GM21529 (cell line): ENCODE measurements at regions not wholly inside any gene's neighbourhood (a gene's known extent, or its start where the extent isn't known, plus 50 kb on each side); places are given as distances from the start of the nearest gene placed in this dataset.

Experiments used
- ATAC-seq: cut with Tn5 transposase; IDR thresholded peaks from one replicate; pipeline ENCODE4 v1.9.1; 2021; ENCODE audit not compliant: unreplicated experiment

DNA sequence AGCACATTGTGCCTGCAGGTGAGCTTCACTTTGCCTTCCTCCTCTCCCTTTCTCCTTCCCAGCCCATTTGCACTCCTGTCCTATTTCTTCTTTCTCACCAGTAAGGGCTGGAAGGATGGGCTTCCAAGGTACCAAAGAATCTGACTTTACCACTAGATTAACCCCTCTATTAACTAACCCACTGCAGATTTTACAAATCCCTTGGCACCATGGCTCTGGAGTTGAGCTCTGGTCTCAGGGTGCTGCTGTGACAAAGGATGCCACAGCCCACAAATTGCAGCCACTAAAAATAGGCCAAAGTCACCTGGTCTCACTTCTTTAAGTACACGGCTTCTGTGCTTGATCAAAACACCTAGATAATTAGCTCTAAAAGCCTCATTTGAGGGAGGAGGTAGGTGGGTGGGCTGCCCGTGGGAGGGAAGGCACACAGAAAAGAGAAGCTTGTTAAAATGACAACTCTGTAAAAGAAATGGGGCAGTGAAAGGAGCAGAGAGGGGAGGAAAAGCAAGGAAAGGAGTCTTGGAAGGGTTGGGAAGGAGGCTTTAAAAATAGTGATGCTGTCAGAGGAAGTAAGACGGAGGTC is 327.4 kb downstream of the DRD1 start:
- no peak for ATAC-seq

GRCh38 chr5:175115831-175116230 is 328.2 kb downstream of the DRD1 start:
- ATAC-seq: no peak

DNA sequence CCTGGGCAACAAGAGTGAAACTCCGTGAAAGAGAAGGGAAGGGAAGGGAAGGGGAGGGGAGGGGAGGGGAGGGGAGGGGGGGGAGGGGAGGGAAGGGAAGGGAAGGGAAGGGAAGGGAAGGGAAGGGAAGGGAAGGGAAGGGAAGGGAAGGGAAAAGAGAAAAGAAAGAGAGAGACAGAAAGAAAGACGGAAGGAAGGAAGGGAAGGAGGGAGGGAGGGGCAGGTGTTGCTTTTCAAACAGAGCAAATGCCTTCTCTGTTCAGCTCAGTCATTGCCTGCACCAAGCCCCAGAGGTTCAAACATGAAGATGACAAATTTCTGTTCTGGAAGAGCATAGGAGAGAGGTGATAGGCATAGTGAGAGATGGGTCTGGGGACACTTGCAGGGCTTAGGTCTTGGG is 330.0 kb downstream of the DRD1 start:
- ATAC-seq: no peak

GRCh38 chr5:175109058-175109755 is 334.8 kb downstream of the DRD1 start:
- no peak for ATAC-seq

DNA sequence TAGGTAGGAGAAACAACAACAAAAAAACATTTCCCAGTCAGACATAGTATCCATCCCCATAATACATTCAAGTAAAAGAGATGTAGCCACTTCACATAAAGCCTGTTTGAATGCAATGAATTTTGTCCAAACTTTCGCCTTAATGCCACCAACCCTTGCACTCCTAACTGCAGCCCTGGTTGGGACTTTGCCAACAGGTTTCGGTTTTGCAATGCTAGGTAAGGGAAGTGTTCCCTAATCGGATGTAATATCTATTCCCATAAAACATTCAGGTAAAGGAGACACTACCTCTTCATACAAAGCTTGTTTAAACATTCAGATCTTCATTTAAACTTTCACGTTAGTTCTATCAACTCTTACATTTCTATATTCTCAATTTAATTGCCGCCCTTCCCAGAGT is 336.1 kb downstream of the DRD1 start:
- ATAC-seq: no peak

- no peak for ATAC-seq
These were observed 336.9 kb downstream of the DRD1 start for GRCh38 chr5:175107028-175107588.

DNA sequence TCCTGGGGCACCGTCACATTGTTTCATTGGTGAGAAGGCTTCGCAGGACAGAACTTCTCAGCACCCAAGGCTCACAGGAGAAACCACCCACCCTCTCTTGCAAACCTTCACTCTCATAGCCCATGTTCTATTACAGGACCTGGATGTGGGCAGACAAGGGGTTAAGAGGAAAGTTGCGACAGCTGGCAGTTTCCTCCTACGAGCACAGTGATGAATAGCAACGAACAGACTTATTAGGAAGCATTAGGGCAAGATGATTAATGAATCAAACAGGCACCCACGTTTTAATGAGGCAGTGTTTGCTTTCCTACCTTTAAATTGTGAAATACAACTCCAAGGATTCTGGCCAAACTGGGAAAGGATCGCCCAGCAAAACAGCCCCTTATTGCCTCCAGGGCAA is 339.3 kb downstream of the DRD1 start:
- ATAC-seq: no peak

DNA sequence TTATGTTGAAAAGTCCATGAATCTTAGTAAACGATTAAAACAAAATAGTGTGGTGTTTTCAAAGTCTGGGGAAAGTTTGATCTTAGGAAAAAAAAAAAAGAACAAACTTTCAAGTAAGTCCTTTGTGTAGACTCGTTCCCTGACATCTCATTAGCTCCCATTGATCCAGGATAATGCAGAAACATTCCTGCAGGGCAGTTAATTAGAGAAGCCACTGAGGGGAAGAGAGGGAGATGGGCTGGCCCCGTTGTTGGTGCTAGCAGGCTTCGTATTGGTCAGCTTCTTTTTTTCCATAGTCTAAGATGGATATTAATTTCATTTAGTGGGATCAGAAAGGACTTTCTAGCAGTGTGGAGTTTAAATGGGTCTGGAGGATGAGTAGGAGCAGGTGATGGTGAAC is 340.2 kb downstream of the DRD1 start:
- no peak for ATAC-seq

GRCh38 chr5:175102717-175103116 is 341.3 kb downstream of the DRD1 start:
- no peak for ATAC-seq

- ATAC-seq: no peak
These were observed 345.7 kb downstream of the DRD1 start for GRCh38 chr5:175098301-175098700.

DNA sequence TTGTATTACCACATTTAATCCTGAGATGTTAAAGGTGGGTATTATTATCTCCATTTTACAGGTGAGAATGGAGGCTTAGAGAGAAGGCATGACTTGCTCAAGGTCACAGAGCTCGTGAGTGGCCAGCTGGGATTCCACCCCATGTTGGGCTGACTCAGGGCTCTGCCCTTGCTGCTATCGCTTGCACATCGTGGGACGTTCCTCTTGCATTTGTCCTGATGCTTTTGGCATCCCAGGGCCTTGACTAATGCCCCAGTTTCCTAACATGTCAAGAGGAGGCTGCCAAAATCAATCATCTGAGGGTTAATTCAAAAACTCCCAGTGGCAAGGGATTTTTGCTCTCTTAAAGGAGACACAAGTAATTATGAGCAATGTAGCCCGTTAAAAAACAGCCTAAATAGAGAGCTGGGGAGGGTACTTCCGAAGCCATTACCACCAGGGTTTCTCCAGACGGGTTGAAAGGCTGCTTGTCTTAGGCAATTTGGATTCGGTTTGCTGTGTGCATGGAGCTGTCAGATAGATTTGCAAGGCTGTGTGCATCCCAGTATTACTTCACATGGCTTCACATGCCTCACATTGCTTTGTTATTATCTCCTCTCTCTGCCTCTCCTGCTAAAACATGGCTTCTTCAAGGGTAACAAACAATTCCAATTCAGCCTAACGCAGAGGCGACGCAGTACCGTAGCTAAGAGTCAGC is 347.4 kb downstream of the DRD1 start:
- no peak for ATAC-seq

DNA sequence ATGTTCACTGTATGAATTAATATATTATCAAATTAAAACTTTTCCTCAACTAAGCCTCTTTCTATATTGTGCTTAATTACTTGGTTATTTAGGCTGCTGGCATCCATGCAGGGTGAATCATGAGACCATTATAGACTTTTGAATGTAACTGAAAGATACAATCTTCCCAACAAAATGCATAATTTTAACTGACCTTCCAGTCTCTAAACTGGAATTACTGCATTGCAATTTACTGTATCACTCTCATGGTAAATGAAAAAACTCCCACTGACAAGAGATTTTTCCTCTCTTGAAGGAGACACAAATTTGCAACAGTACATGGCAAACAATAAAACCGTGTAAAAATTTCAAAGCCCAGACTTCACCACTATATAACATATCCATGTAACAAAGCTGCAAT is 349.5 kb downstream of the DRD1 start:
- no peak for ATAC-seq

- ATAC-seq: no peak
These were observed 351.3 kb downstream of the DRD1 start for GRCh38 chr5:175092691-175093090.

DNA sequence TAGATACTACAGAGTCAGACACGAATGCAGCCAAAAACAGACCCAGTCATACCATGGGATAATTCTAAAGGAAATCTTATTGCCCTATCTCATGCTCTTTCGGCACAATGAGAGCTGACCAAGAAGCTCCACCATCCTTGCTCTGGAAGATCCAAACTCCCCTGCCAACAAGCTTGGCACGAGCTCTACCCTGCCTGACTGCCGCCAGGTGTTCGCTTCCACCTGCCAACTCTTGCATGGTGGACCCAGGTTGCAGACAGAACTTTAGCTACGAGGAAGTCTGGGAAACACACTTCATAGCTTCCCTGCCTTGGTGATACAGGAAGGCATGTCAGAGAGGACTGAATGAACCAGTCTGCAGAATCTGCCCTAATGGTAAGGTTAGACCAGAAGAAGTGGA is 355.0 kb downstream of the DRD1 start:
- ATAC-seq: no peak

DNA sequence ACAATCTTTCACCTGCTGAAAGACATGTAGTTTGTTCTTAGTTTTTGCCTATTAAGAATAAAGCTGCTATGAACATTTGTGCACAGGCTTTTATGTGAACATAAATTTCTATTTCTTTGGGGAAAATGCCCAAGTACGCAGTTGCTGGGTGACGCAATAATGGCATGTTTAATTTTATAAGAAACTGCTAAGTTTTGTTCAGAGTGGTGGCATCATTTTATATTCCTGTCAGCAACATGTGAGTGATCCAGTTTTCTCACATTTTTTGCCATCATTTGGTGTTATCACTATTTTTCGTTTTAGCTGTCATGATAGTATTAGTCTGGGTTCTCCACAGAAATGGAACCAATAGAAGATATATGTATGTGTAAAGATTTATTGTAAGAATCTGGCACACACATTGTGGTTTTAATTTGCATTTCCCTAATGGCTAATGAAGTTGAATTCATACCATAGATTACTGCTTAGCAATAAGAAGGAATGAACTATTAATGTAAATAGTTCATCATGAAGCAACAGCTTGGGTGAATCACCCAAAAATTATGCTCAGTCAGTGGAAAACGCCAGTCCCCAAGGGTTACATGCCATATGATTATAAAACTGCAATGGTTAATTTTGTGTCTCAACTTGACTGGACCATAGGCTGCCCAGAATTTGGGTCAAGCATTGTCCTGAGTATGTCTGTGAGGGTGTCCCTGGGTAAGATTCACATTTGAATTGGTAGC is 358.6 kb downstream of the MSX2 start:
- ATAC-seq: no peak

DNA sequence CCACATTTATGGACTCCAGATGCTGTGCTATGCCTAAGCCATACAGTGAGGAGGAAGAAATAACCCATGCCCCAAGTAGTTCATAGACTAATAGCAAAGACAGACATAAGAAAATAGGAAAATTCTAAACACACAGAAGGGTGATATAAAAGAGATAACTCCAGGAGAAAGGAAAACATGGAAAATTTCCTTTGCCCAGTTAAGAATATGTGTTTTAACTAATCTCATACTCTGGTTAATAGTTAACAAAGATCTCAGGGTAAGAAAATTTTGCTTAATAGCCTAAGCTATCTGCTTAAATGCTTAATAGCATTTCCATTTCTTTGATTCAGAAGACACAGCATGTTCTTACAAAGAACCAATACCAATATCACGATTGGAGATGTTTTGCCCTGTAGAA is 358.0 kb downstream of the MSX2 start:
- no peak for ATAC-seq

- ATAC-seq: no peak
These were observed 355.3 kb downstream of the MSX2 start for GRCh38 chr5:175079707-175080106.

DNA sequence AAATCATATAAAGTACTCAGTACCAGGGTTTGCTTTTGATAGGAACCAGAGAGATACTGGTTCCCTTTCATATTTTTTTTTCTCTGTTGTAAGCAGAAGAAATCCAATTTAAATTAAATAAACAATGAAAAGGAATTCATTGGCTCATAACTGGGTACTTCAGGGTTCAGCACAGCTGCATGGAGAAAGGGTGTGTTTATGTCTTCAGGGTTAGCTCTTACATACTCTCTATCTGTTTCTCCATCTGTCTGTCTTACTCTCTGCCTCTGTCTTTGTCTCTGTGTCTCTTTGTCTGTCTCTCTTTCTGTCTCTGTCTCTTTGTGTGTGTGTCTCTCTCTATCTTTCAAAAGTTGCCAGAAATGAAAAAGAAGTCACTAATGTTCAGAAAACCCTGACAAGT is 345.9 kb downstream of the MSX2 start:
- no peak for ATAC-seq

GRCh38 chr5:175060257-175060656 is 335.9 kb downstream of the MSX2 start:
- no peak for ATAC-seq

DNA sequence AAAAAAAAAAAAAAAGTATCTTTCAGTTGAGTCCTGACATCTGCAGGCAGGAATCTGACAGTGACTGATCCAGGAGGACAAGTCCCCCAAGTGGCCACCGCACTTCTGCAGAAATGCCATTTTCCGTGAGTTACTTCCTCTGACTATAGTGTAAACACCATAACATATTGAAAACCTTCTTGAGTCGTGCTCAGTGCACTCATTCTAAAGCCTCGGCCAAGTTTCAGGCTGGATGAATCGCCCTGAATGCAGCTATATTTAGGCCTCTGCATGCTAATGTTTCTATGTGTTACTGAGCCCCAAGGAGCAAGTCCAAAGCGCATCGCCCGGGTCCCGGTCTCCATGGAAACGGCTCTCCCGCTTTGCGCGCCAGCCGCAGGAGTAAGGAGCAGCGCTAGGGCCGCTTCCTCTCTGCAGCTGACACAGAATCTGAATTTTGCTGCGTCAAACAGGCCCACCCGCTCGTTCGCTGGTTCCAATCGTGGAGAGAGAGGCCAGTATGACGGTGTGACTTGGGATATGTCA is 335.4 kb downstream of the MSX2 start:
- no peak for ATAC-seq

GRCh38 chr5:175056831-175057230 is 332.4 kb downstream of the MSX2 start:
- no peak for ATAC-seq
